GM12873 (cell line): ENCODE measurements at regions not wholly inside any gene's neighbourhood (a gene's known extent, or its start where the extent isn't known, plus 50 kb on each side); places are given as distances from the start of the nearest gene placed in this dataset.

Experiments used
- TF ChIP-seq, protein P1 (sequence below): IDR thresholded peaks from 2 replicates; pipeline ENCODE4 v1.5.1; 2012; ENCODE audit warnings: low read depth, mild to moderate bottlenecking, moderate library complexity, low read length, control low read depth; ENCODE audit not compliant: insufficient read depth; ENCODE audit errors: missing control alignments

DNA sequence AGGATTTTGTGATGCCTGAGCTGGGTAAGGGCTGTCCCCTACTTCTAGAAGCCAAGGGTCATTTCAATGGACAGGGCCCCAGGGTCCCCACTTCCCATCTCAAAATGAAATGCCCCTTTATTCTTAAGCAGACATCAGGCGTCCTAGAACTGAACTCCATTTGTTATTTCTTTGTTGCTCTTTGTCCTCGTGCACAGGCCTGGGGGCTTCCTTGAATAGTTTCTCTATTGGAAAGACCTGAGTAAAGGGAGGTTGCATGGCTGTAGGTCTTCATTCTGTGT is 311.4 kb upstream of the ZNF32 start:
- TF ChIP-seq, protein P1, sequence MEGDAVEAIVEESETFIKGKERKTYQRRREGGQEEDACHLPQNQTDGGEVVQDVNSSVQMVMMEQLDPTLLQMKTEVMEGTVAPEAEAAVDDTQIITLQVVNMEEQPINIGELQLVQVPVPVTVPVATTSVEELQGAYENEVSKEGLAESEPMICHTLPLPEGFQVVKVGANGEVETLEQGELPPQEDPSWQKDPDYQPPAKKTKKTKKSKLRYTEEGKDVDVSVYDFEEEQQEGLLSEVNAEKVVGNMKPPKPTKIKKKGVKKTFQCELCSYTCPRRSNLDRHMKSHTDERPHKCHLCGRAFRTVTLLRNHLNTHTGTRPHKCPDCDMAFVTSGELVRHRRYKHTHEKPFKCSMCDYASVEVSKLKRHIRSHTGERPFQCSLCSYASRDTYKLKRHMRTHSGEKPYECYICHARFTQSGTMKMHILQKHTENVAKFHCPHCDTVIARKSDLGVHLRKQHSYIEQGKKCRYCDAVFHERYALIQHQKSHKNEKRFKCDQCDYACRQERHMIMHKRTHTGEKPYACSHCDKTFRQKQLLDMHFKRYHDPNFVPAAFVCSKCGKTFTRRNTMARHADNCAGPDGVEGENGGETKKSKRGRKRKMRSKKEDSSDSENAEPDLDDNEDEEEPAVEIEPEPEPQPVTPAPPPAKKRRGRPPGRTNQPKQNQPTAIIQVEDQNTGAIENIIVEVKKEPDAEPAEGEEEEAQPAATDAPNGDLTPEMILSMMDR: no peak

DNA sequence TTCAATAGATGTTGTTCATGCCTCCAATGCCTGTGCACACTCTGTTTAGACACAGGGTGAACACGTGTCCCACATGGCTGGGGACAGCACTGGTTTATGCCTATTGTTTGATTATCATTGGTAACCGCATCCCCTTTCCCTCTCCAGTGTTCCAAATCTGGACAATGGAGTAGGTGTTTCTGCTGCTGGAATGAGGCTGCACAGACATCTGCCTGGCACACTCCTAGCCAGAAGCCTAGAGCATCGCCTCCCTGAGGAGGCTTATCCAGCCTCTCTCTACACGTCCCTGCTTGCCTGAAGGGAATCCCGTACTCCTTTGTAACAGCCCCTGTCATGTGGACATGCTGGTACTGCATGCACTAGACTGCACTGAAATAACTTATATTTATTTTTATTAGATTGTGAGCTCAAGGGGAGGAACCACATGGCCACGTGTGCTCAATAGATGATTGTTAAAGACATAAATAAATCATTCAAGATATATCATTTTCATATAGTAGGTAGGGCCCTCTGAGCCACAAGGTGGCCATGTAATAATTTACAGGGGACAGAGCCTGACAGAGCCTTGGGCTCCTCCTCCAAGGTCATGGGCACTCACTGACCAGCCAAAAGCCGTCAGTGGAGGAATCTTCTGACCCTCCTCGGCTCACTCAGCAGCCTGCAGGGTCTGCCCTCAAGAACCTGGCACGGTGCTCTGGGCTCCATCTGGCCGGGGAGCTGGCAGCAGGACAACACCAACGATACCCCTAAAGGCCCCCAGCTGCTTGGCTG is 310.9 kb upstream of the ZNF32 start:
- TF ChIP-seq, protein P1: no peak

DNA sequence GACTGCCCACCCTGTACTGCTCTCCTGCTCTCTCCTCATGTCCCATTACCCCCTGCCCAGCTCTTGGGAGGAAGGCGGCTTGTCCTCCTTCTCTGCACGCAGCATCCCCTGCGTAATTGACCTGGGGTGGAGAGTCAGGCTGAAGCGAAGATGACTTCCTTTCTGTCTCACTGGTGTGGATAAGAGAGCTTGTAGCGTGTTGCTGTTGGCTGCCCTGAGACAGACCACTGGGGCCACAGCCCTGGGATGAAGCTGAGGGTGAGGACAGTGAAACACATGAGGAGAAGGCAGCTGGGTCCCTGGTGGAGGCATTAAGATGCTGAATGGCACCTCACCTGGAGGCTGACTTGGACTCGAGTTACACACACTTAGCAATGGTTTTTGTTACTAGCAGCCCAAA is 310.3 kb upstream of the ZNF32 start:
- TF ChIP-seq, protein P1: no peak

DNA sequence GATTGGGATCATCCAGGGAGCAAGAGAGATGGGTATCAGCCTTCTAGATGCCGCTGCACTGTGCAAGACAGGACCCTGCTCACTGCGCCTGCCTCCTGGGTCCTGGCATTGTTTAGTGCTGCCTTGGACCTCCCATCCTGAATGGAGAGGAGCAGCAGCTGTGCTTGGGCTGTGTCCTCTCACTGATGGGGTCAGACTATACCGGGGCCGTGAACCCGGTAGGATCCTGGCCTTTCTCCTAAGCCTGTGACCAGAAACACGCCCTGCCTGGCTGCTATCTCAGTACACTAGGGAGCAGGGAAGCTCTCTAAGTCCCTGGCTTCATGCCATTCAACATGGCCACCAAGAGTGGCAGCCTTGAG is 309.4 kb upstream of the ZNF32 start:
- TF ChIP-seq, protein P1: no peak

GRCh38 chr10:43957267-43958070 is 308.8 kb upstream of the ZNF32 start:
- TF ChIP-seq, protein P1: no peak

DNA sequence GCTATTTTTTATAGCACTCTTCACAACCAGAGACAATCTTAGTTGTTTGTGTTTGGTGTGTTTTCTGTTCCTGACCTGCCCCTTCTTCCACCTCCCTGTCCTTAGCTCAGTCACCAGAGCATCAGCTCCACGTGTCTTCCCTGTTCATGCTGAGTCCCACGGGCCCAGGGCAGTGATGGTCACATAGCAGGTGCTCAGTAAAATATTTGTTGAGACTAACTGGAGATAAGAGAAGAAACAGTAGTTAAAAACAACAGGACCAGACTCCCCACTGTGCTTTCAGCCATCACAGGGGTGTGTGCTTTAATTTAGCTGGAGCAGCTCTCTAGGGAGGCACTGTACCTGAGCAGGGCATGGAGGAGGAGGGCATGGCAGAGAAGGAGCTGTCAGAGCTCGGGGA is 307.3 kb upstream of the ZNF32 start:
- TF ChIP-seq, protein P1: no peak

DNA sequence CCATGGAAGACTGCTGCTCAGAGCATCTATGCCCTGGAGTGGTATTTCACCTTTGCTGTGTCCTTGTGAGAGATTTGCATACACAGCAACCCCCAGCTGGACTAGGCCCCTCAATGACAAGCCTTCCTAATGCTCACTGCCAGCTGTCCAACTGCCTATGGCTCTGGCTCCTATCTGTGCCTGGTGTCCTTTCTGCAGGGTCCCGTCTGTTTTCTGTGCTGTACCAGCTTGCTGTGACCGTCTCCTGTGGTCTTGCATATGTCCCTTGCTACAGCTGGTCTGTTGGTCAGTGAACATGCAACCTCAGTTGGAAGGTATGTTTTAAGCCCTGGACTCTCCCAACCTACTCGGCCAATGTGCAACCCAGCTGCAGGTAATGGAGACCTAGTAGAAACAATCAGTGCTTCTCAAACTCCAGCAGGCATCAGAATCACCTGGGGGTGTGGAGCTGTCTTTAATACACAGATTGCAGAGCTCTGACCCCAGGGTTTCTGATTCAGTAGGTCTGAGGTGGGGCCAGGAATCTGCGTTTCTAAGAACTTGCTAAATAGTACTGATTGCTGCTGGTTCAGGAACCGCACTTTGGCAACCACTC is 306.4 kb upstream of the ZNF32 start:
- TF ChIP-seq, protein P1: no peak
